ENCODE measurements at regions not wholly inside any gene's neighbourhood (a gene's known extent, or its start where the extent isn't known, plus 50 kb on each side); places are given as distances from the start of the nearest gene placed in this dataset.

DNA sequence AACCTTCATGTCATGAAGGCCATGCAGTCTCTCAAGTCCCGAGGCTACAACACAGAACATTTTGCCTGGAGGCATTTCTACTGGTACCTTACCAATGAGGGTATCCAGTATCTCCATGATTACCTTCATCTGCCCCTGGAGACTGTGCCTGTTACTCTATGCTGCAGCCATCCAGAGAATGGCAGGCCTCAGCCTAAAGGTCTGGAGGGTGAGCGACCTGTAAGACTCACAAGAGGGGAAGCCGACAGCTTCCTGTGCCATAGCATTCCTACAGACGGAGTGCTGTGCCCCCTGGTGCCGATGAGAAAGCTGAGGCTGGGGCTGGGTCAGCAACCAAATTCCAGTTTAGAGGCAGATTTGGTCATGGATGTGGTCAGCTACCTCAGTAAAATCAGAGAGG is 51.3 kb upstream of the CADPS start:
- TF ChIP-seq, protein P1, sequence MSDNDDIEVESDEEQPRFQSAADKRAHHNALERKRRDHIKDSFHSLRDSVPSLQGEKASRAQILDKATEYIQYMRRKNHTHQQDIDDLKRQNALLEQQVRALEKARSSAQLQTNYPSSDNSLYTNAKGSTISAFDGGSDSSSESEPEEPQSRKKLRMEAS (IDR thresholded peaks at IDR 0.05), result no peak
- TF ChIP-seq TCF12 (IDR thresholded peaks at IDR 0.05; ENCODE audit: low read depth), result no peak
- no peak for TF ChIP-seq RAD21 (IDR thresholded peaks at IDR 0.05; ENCODE audit: low read depth)
- no peak for TF ChIP-seq EP300 (IDR thresholded peaks at IDR 0.05; ENCODE audit: borderline replicate concordance)
- TF ChIP-seq USF1 (IDR thresholded peaks at IDR 0.05), result no peak
- TF ChIP-seq EGR1 (IDR thresholded peaks at IDR 0.05), result no peak
- no peak for TF ChIP-seq TAF1 (IDR thresholded peaks at IDR 0.05; ENCODE audit: low read depth)
- TF ChIP-seq NFIC (IDR thresholded peaks at IDR 0.05), result no peak
- TF ChIP-seq FOXM1 (IDR thresholded peaks at IDR 0.05; ENCODE audit: borderline replicate concordance, low read depth), result no peak
- no peak for TF ChIP-seq CREB1 (IDR thresholded peaks at IDR 0.05; ENCODE audit: low read depth)
- no peak for TF ChIP-seq YY1 (IDR thresholded peaks at IDR 0.05; ENCODE audit: low read depth)
- TF ChIP-seq TEAD4 (IDR thresholded peaks at IDR 0.05), result no peak
